ENCODE measurements at regions not wholly inside any gene's neighbourhood (a gene's known extent, or its start where the extent isn't known, plus 50 kb on each side); places are given as distances from the start of the nearest gene placed in this dataset.

- no peak for DNase-seq
Observed at GRCh38 chr1:80827666-80828065, 973.1 kb upstream of the ADGRL2 start.

DNA sequence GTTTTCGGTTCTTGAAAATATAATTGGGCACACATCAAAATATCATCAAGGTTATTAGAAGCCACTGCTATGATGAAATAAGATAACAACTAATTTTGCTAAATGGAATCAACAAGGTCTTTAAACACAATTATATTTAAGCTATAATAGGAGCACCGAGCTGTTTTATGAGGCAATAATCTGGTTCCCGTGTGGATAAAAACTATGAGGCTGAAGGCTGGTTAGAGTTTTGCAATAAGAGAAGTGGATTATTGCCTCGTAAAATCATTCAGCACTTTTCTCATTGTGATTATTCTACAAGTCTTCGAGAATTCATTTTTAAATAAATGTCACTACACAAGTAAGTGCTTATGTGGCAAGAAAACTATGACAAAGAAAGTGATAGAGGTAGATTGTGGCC is 975.7 kb upstream of the ADGRL2 start:
- DNase-seq: no peak

DNA sequence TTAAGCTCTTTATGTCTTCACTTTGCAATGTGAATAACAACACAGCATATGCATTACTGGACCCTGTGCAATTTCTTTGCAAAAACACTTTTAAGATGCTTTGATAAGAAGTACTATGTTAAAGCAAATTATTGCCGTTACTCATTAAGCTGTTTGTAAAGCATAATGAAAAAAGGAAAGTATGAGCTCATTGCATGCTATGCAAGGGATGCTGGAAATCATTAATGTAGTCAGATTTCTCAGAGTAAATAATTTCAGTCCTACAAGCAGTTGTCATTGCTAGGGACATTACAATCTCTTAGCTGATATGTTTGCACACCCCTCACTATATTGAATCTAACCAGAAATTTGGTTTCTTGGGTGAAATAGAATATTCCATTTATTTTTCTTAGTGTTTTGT is 982.5 kb upstream of the ADGRL2 start:
- no peak for DNase-seq

GRCh38 chr1:80807981-80808380 is 992.8 kb upstream of the ADGRL2 start:
- DNase-seq: no peak

DNA sequence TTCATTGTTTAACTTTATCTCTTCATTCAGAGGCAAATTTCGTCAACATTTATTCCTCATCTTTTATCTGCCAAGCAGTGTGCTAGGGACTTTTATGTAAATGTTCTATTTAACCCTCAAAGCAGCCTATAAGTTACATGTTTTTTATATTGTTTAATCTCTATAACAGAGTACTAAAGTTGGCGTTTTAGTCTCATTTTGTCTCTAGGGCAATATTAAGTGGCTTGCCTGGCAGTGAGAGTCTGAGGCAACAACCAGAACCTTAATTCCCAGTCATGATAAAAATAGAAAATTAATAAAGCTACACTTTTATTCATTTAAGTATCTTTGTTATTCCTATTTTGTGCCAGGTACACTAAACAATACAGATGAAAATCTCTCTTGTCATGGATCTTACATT is 994.3 kb upstream of the ADGRL2 start:
- no peak for DNase-seq

GRCh38 chr1:80801695-80802094 is 999.0 kb upstream of the ADGRL2 start:
- no peak for DNase-seq

GRCh38 chr1:80799457-80799856 is 1001.3 kb upstream of the ADGRL2 start:
- DNase-seq: no peak

GRCh38 chr1:80779275-80779674 is 1021.5 kb upstream of the ADGRL2 start:
- no peak for DNase-seq

GRCh38 chr1:80778094-80778840 is 1022.5 kb upstream of the ADGRL2 start:
- DNase-seq: no peak

DNA sequence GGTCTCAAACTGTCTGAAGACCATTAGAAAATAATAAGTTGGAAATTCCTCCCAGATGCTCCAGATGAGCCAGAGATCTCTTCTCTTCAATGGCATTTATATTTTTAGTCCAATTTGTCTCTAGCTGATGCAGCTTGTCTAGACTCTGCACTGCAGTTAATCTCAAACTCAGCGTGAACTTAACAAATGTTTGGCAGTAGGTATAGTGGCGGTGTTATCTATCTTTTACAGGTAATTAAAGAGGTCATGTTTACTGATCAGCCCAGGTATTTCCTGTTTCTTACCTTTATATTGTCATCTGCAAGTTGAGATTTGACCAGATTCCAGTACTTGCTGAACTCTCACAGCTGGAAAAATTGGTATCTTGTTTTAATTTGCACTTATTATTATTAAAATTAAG is 1024.5 kb upstream of the ADGRL2 start:
- no peak for DNase-seq

DNA sequence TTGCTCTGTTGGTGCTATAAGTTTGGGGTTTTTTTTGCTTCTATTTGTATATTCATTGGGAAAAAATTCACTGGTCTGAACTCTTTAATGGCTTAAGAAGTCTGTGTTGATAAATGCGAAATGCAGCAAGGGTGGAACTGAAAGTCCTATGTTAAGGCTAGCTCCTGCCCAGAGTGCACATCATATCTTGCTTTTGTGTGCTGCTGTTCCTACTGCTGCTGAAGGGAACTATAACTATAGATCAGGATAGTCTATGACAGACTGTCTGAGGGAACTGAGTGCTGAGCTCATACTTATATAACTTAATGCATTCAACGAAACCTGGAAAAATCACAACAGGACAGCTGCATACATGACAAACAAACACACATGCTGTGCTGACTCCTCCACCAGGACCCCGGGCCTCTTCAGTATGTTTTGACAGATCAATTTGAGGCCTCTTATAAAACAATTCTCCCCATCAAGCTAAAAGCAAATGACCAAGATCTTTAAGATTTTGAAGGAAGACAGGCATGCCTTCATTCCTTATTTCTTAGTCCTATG is 1031.5 kb upstream of the ADGRL2 start:
- no peak for DNase-seq

DNA sequence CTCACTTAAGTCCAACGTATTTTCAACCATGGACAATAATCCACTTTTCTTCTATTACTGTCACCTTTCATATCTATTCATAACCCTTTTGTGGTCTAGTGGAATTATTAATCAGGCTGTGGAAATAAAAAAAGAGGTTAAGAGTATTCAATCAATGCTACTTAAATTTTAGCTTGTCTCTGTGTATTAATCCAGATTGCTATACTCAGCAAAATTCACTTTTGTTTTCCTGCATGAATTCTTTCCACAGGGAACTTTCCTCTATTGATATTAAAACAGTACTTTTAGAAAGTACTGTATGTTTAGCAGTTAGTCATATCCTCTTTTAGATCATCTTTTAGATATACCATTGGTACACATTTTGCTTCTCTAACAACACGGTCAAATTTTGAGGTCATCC is 1033.0 kb upstream of the ADGRL2 start:
- no peak for DNase-seq

GRCh38 chr1:80759354-80759753 is 1041.4 kb upstream of the ADGRL2 start:
- no peak for DNase-seq

- no peak for DNase-seq
Observed at GRCh38 chr1:80755944-80756343, 1044.8 kb upstream of the ADGRL2 start.

DNA sequence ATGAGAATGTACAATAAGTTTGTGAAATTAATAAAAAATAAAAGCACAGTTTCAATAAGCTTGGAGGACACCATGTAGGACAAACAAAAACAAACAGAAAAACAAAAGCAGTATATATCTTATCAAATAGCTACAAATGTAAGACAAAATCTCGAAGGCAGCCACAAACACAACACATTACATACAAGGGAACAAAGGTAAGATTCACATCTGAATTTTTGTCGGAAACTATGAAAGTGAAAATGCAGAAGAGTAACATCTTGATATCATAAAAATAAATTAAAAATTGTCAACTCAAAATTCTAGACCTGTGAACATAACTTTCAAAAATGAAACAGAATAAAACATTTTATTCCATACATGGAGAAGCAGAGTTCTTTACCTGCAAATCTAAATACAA is 1049.5 kb upstream of the ADGRL2 start:
- no peak for DNase-seq

- no peak for DNase-seq
Observed at GRCh38 chr1:80731241-80731894, 1069.4 kb upstream of the ADGRL2 start.

GRCh38 chr1:80722611-80723010 is 1078.1 kb upstream of the ADGRL2 start:
- DNase-seq: no peak

DNA sequence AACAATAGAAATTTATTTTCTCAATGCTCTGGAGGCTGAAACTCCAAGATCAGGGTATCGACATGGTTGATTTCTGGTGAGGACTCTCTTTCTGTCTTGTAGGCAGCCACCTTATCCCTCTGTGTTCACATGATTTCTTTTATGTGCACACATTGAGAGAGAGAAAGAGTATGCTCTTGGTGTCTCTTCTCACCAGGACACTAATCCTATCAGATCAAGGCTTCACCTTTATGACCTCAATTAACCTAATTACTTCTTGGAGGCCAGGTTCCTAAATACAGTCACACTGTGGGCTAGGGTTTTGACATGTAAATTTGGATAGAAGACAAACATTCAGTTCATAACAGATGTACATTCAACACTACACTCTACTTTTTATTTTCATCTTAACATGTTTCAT is 1094.2 kb upstream of the ADGRL2 start:
- DNase-seq: no peak

- no peak for DNase-seq
Observed at GRCh38 chr1:80678438-80678837, 1122.3 kb upstream of the ADGRL2 start.

GRCh38 chr1:80675454-80675853 is 1125.3 kb upstream of the ADGRL2 start:
- DNase-seq: no peak

DNA sequence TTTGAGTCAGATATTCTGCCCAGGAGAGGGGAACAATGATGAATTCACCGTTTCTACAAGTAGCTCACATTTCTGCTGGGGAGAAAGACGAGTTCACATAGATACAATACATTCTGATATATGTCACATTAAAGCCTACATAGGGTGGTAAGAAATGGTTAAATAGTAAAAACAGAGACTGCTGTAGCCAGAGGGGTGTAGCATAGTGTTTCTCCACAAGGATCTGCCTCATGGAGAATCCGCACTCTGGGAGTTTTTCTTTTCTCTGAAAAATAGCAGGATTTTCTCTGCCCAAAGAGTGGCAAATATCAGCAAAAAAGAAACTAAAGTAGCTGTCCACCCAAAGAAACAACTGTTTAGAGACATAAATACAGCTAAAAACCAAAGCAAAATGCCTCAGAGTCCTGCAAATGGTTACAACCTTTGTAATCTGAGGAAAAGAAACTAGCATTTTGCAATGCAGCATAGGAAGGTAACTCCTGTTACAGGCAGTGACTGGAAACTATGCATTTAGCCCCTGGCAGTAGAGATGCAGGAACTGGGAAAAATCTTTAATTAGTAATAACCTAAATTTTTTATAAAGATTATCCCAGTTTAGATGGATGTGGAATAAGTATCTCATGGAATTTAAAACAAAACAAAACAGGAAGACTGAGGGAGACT is 1126.7 kb upstream of the ADGRL2 start:
- no peak for DNase-seq

- no peak for DNase-seq
Observed at GRCh38 chr1:80668372-80668771, 1132.4 kb upstream of the ADGRL2 start.

DNA sequence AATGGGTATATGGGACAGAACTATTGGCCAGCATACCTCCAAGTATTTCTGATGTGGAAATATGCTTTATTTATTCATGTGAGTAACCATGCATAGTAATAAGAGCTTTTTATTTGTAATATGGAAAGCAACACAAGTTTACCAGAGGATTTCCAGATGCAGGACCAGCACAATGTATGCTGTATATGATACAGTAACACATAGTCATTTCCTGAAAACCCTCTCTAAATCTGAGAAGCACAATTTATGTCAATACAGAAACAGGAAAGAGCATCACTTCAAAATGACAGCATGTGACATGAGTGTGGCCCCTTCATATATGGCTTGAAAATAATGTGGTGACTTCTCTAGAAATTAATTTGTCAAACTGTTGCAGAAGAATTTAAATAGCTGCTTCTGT is 1134.7 kb upstream of the ADGRL2 start:
- DNase-seq: no peak

DNA sequence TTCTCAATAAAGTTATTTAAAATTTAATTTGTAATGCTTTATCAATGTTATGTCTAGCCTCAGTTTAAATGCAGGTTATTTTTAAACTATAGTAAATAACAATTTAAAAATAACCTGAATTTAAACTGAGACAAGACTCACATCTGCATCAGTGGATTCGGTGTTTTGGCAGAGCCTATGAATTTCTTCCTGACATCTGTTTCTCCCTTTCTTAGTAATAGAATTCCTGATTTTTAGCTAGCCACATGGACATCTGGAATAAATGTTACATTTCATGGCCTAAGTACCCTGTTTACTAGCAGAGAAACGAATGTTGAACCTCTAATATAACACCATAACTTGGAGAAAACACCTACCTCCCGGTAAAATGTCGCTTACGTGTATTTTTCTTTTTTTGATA is 1141.6 kb upstream of the ADGRL2 start:
- no peak for DNase-seq

All from NK-92 treated with Interleukin-12 subunit alpha and Interleukin-12 subunit beta, amount 100 ng/mL, for 24 hours (cell line).